ENCODE measurements at regions not wholly inside any gene's neighbourhood (a gene's known extent, or its start where the extent isn't known, plus 50 kb on each side); places are given as distances from the start of the nearest gene placed in this dataset.
A peak's percentile ranks its signal among the peaks of the same experiment; 100 is the strongest.

GRCh38 chr18:28854964-28855363 lies 678.0 kb upstream of the CDH2 start:
- H3K36me3 ChIP-seq (ENCODE audit: control insufficient read depth in 2 of 4, insufficient read depth in 4 of 4, low read length in 3 of 4) = no peaks in the 10 kb centered on the region
- H3K4ac ChIP-seq (replicated peaks; ENCODE audit: insufficient read length, low read depth, low read length) = no peak overlapping the region
- H3K9ac ChIP-seq (replicated peaks in 1 of 4; ENCODE audit: extremely low read depth in 1 of 4, low read depth in 3 of 4, low read length in 3 of 4) = no peak overlapping the region
- CTCF ChIA-PET (ENCODE audit: partially characterized antibody) = interaction anchor here (1.3 kb wide), 1 partner anchor 26 kb away, joined by 3 read pairs; no protein-coding TSS in a partner anchor
- H3K23ac ChIP-seq (ENCODE audit: insufficient read length) = no peak overlapping the region
- TF ChIP-seq CHD1 (IDR thresholded peaks at IDR 0.05; ENCODE audit: low read depth, low read length) (no peak), CTBP2 (IDR thresholded peaks at IDR 0.05; ENCODE audit: borderline replicate concordance, insufficient read depth, insufficient read length, low read length) (no peak)
- H3K27me3 ChIP-seq (replicated peaks in 1 of 4; ENCODE audit: control insufficient read depth in 3 of 4, extremely low read depth in 1 of 4, insufficient read depth in 3 of 4, low read length in 3 of 4) = no peaks in the 10 kb centered on the region
- WGBS, 2 experiments (ENCODE audit: extremely low coverage in 1 of 2, insufficient coverage in 1 of 2, insufficient read length in 1 of 2, insufficient replicate concordance in 2 of 2, low coverage in 1 of 2, low lambda C conversion rate in 2 of 2, missing lambda C conversion rate in 1 of 2) = 84% methylated on average over 1 of the region's 1 CpG; no CpG with 5 or more reads in 1 of the 2 experiments
- no peaks in the 10 kb centered on the region for H4K20me1 ChIP-seq (replicated peaks in 1 of 2; ENCODE audit: control insufficient read depth in 1 of 2, insufficient read depth in 2 of 2, low read length in 2 of 2)
- H4K5ac ChIP-seq (ENCODE audit: insufficient read length, low read depth, low read length) = no peak overlapping the region
- 0 out of 2 replicates have a peak overlapping the region, but pooled peaks have one; percentile 86 for H2AFZ ChIP-seq (ENCODE audit: low read length)
- no peaks in the 10 kb centered on the region for H3K23me2 ChIP-seq (ENCODE audit: low read depth, low read length)
- no peak overlapping the region for H3K4me2 ChIP-seq (ENCODE audit: insufficient read depth in 1 of 2, low read depth in 2 of 2, low read length in 2 of 2)
- no peak overlapping the region for H2BK20ac ChIP-seq (ENCODE audit: low read length)
- no peak overlapping the region for H3K27ac ChIP-seq (ENCODE audit: low read depth, low read length)
- H2AK5ac ChIP-seq (ENCODE audit: low read depth, low read length) = no peak overlapping the region
- DNase-seq (ENCODE audit: low read depth in 1 of 2, low spot score in 2 of 2) = no peak
- no peak overlapping the region for H2BK5ac ChIP-seq (ENCODE audit: low read depth, low read length)
- H3K79me1 ChIP-seq (ENCODE audit: low read depth, low read length) = no peaks in the 10 kb centered on the region
- H3K9me3 ChIP-seq (ENCODE audit: insufficient read depth in 2 of 2, low read depth in 1 of 2, low read length in 1 of 2) = no peaks in the 10 kb centered on the region
- H4K8ac ChIP-seq (ENCODE audit: extremely low read depth, insufficient read depth, low read length) = no peak overlapping the region
- H4K91ac ChIP-seq (replicated peaks; ENCODE audit: insufficient read length, low read length) = no peak overlapping the region
- H3K56ac ChIP-seq (replicated peaks; ENCODE audit: insufficient read length, low read depth, low read length) = no peak overlapping the region
- POLR2A ChIA-PET (ENCODE audit: partially characterized antibody) = no interaction called here
- H3K79me2 ChIP-seq (ENCODE audit: control insufficient read depth in 1 of 2, insufficient read depth in 2 of 2, low read length in 2 of 2) = no peaks in the 10 kb centered on the region
- no peak overlapping the region for H3K14ac ChIP-seq (ENCODE audit: insufficient read length)
- no peak overlapping the region for H2BK15ac ChIP-seq (ENCODE audit: low read length)
- no peak for FAIRE-seq
- H3K18ac ChIP-seq (ENCODE audit: extremely low read depth, low read length) = no peak overlapping the region
- no peak overlapping the region for H2BK12ac ChIP-seq (ENCODE audit: low read depth, low read length)
- H3K4me1 ChIP-seq (replicated peaks in 1 of 4; ENCODE audit: control insufficient read depth in 3 of 4, insufficient read depth in 4 of 4, low read length in 3 of 4) = no peaks in the 10 kb centered on the region
- no peak overlapping the region for H2BK120ac ChIP-seq (replicated peaks; ENCODE audit: low read depth, low read length)
- no peak overlapping the region for H3K4me3 ChIP-seq (ENCODE audit: extremely low read depth in 1 of 4, insufficient read depth in 2 of 4, low read depth in 3 of 4, low read length in 4 of 4)
